CD4-positive, alpha-beta T cell (primary cell): ENCODE measurements at regions not wholly inside any gene's neighbourhood (a gene's known extent, or its start where the extent isn't known, plus 50 kb on each side); places are given as distances from the start of the nearest gene placed in this dataset.

Experiments
- ATAC-seq: fragments of 200-7000 bp; cut with Tn5 transposase; one replicate; pipeline ENCODE4 v1.10.0; 2022; ENCODE audit warnings: mild to moderate bottlenecking; ENCODE audit not compliant: poor library complexity
- CTCF ChIA-PET: fragments of 350-600 bp; sonication (Branson Sonifier 250); formaldehyde crosslinking; loops from one replicate; lab custom pipeline; 2021; ENCODE audit warnings: antibody characterized with exemption, inconsistent platforms; lab: Charles Lee
- POLR2A ChIA-PET: fragments of 350-600 bp; sonication (Branson Sonifier 250); formaldehyde crosslinking; loops from one replicate; lab custom pipeline; 2021; ENCODE audit warnings: antibody characterized with exemption, inconsistent platforms; lab: Charles Lee
- DNase-seq, 14 experiments: peaks; one replicate each; pipeline ENCODE4 v3.0.0-alpha.2; 2013 to 2020; ENCODE audit warnings: mixed read lengths in 2 of 14
- H3K27ac ChIP-seq, 2 donors: one replicate each; pipeline versions ENCODE4 v1.5.1 to v1.7.0; 2013; ENCODE audit warnings: low read length in 2 of 2, low read depth in 1 of 2, mild to moderate bottlenecking in 1 of 2
- H3K27me3 ChIP-seq, 2 experiments: 1 replicate in 1 of 2; 2 replicates in 1 of 2; pipeline versions ENCODE4 v1.6.1 to v1.7.0; 2013; ENCODE audit warnings: low read length in 2 of 2, control low read depth in 1 of 2, mild to moderate bottlenecking in 1 of 2, moderate library complexity in 1 of 2; ENCODE audit not compliant: insufficient read depth in 2 of 2, control insufficient read depth in 1 of 2
- H3K36me3 ChIP-seq: one replicate; pipeline ENCODE4 v1.6.1; 2013; ENCODE audit warnings: low read length, control low read depth; ENCODE audit not compliant: insufficient read depth
- H3K4me1 ChIP-seq: one replicate; pipeline ENCODE4 v1.6.1; 2013; ENCODE audit warnings: low read length, control low read depth; ENCODE audit not compliant: insufficient read depth
- H3K4me3 ChIP-seq: one replicate; pipeline ENCODE4 v1.5.1; 2013; ENCODE audit warnings: mild to moderate bottlenecking, low read length, moderate library complexity
- H3K9me3 ChIP-seq, 2 experiments: 1 replicate in 1 of 2; 2 replicates in 1 of 2; pipeline versions ENCODE4 v1.6.1 to v1.7.0; 2013; ENCODE audit warnings: low read length in 2 of 2, mild to moderate bottlenecking in 2 of 2, control low read depth in 1 of 2, moderate library complexity in 1 of 2; ENCODE audit not compliant: control insufficient read depth in 1 of 2, insufficient read depth in 1 of 2
- H3K27ac Mint-ChIP-seq: one replicate; pipeline ENCODE4 v1.8.0; 2020; ENCODE audit warnings: mixed read lengths
- H3K27me3 Mint-ChIP-seq: one replicate; pipeline ENCODE4 v1.8.0; 2021; ENCODE audit warnings: mixed read lengths
- H3K36me3 Mint-ChIP-seq: one replicate; pipeline ENCODE4 v1.8.0; 2021; ENCODE audit warnings: low read depth, mixed read lengths
- H3K4me1 Mint-ChIP-seq: one replicate; pipeline ENCODE4 v1.8.0; 2021; ENCODE audit warnings: low read depth, mixed read lengths
- H3K4me3 Mint-ChIP-seq: one replicate; pipeline ENCODE4 v1.8.0; 2020; ENCODE audit warnings: mild to moderate bottlenecking, mixed read lengths
- H3K9me3 Mint-ChIP-seq: one replicate; pipeline ENCODE4 v1.8.0; 2020; ENCODE audit warnings: mixed read lengths
- CTCF ChIP-seq: fragments of 200-600 bp; IDR thresholded peaks from one replicate; pipeline ENCODE4 v1.8.0; 2022; ENCODE audit warnings: antibody characterized with exemption, mild to moderate bottlenecking
- intact Hi-C, 2 experiments: fragments of 100-400 bp; cut with DNase I in 1 of 2; cut with micrococcal nuclease in 1 of 2; formaldehyde crosslinking; loops; one replicate each; pipeline versions ENCODE4 v1.15.1 to v1.9.0; 2023 to 2025; cut with DNase I, micrococcal nuclease

DNA sequence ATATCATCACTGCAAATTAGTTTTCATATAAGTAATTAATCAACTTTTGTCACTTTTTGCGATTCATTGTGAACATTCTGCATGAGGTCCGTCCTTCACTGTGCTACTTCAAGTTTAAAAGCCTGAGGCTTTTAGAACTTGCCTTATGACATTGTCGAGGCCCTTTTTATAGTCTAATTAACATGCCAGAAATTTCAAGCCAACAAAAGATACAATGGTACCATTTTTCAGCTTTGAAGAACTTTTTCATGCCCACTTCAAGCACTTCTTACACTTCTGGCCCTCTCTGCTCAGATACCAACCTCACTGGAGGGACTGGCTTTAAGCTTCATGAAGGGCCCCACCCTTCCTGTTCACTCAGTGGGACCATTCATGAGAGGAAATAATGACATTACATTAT, 323.1 kb downstream of the TPBG start:
- TF ChIP-seq CTCF, result no peak
- Histone ChIP-seq H3K9me3 (no peaks in the 10 kb centered on the region), H3K4me3 (no peak overlapping the region), H3K36me3 (no peaks in the 10 kb centered on the region), H3K27ac (no peak overlapping the region), H3K27me3 (no peaks in the 10 kb centered on the region), H3K4me1 (no peaks in the 10 kb centered on the region)
- Mint-ChIP-seq H3K27me3 (no peaks in the 10 kb centered on the region), H3K9me3 (no peaks in the 10 kb centered on the region), H3K4me1 (no peaks in the 10 kb centered on the region), H3K36me3 (no peaks in the 10 kb centered on the region), H3K27ac (no peak overlapping the region), H3K4me3 (no peak overlapping the region)
- CTCF ChIA-PET, result no interaction called here
- intact Hi-C loops, result no loop called here
- no peak for DNase-seq
- POLR2A ChIA-PET, result no interaction called here
- ATAC-seq, result no peak

GRCh38 chr6:82687855-82688254, 324.2 kb downstream of the TPBG start:
- H3K27ac Mint-ChIP-seq, result no peak overlapping the region
- Histone ChIP-seq H3K9me3 (no peaks in the 10 kb centered on the region), H3K27me3 (no peaks in the 10 kb centered on the region), H3K27ac (no peak overlapping the region), H3K4me1 (no peaks in the 10 kb centered on the region), H3K4me3 (no peak overlapping the region), H3K36me3 (no peaks in the 10 kb centered on the region)
- no peaks in the 10 kb centered on the region for H3K27me3 Mint-ChIP-seq
- intact Hi-C loops, result no loop called here
- no peaks in the 10 kb centered on the region for H3K4me1 Mint-ChIP-seq
- no peak for DNase-seq
- no peaks in the 10 kb centered on the region for H3K36me3 Mint-ChIP-seq
- ChIA-PET POLR2A (no interaction called here), CTCF (no interaction called here)
- no peak for ATAC-seq
- no peaks in the 10 kb centered on the region for H3K9me3 Mint-ChIP-seq
- TF ChIP-seq CTCF, result no peak
- no peak overlapping the region for H3K4me3 Mint-ChIP-seq

- H3K36me3 ChIP-seq, result no peaks in the 10 kb centered on the region
- Mint-ChIP-seq H3K27me3 (no peaks in the 10 kb centered on the region), H3K4me3 (no peak overlapping the region), H3K36me3 (no peaks in the 10 kb centered on the region), H3K27ac (no peak overlapping the region), H3K4me1 (no peaks in the 10 kb centered on the region), H3K9me3 (no peaks in the 10 kb centered on the region)
- no peaks in the 10 kb centered on the region for H3K9me3 ChIP-seq
- H3K4me1 ChIP-seq, result no peaks in the 10 kb centered on the region
- ChIA-PET POLR2A (no interaction called here), CTCF (no interaction called here)
- no peak for TF ChIP-seq CTCF
- no peak overlapping the region for H3K4me3 ChIP-seq
- intact Hi-C loops, result no loop called here
- H3K27me3 ChIP-seq, result no peaks in the 10 kb centered on the region
- DNase-seq (no peak), ATAC-seq (no peak)
- H3K27ac ChIP-seq, result no peak overlapping the region
Measured at GRCh38 chr6:82690283-82690682, 326.7 kb downstream of the TPBG start.
